ENCODE measurements at regions not wholly inside any gene's neighbourhood (a gene's known extent, or its start where the extent isn't known, plus 50 kb on each side); places are given as distances from the start of the nearest gene placed in this dataset.

- no peak for TF ChIP-seq POLR2A (IDR thresholded peaks at IDR 0.05; ENCODE audit: low read depth)
- intact Hi-C loops (cut with DNase I) = no loop called here
- Histone ChIP-seq H3K4me3 (no peak overlapping the region), H3K27ac (replicated peaks in 1 of 4) (no peak overlapping the region), H3K36me3 (no peaks in the 10 kb centered on the region), H3K4me1 (peaks cover 0 to 15% (median 7%) of the 10 kb centered on the region in 4 donors), H3K27me3 (no peaks in the 10 kb centered on the region), H3K9me3 (no peaks in the 10 kb centered on the region)
- WGBS = 90% methylated on average over 7 of the region's 7 CpGs
- no peak for DNase-seq (ENCODE audit: extremely low spot score)
Observed at GRCh38 chr6:19332806-19333460, 504.2 kb upstream of the ID4 start.

GRCh38 chr6:19333936-19334335 lies 503.2 kb upstream of the ID4 start:
- Histone ChIP-seq H3K27me3 (no peaks in the 10 kb centered on the region), H3K9me3 (no peaks in the 10 kb centered on the region), H3K36me3 (no peaks in the 10 kb centered on the region), H3K4me3 (no peak overlapping the region), H3K4me1 (peaks cover 0 to 8% (median 3%) of the 10 kb centered on the region in 4 donors), H3K27ac (replicated peaks in 1 of 4) (no peak overlapping the region)
- no peak for TF ChIP-seq EP300 (IDR thresholded peaks at IDR 0.05)
- TF ChIP-seq CTCF (IDR thresholded peaks at IDR 0.05) = no peak
- no peak for TF ChIP-seq POLR2A (IDR thresholded peaks at IDR 0.05; ENCODE audit: low read depth)
- TF ChIP-seq POLR2AphosphoS5 (IDR thresholded peaks at IDR 0.05) = no peak
- intact Hi-C loops (cut with DNase I) = no loop called here
- no peak for DNase-seq (ENCODE audit: extremely low spot score)
- WGBS = 87% methylated on average over 3 of the region's 3 CpGs

GRCh38 chr6:19336579-19336978 lies 500.6 kb upstream of the ID4 start:
- intact Hi-C loops (cut with DNase I) = no loop called here
- TF ChIP-seq EP300 (IDR thresholded peaks at IDR 0.05) = no peak
- no peak for TF ChIP-seq POLR2AphosphoS5 (IDR thresholded peaks at IDR 0.05)
- TF ChIP-seq CTCF (IDR thresholded peaks at IDR 0.05) = no peak
- TF ChIP-seq POLR2A (IDR thresholded peaks at IDR 0.05; ENCODE audit: low read depth) = no peak
- H3K27me3 ChIP-seq = no peaks in the 10 kb centered on the region
- H3K36me3 ChIP-seq = no peaks in the 10 kb centered on the region
- peaks cover 0 to 5% (median 2%) of the 10 kb centered on the region in 4 donors for H3K4me1 ChIP-seq
- no peak for DNase-seq (ENCODE audit: extremely low spot score)
- H3K4me3 ChIP-seq = no peak overlapping the region
- no peak overlapping the region for H3K27ac ChIP-seq (replicated peaks in 1 of 4)
- no peaks in the 10 kb centered on the region for H3K9me3 ChIP-seq
- 79% methylated on average over 4 of the region's 4 CpGs for WGBS

- WGBS = 86% methylated on average over 6 of the region's 6 CpGs
Observed at GRCh38 chr6:19337101-19337500, 500.1 kb upstream of the ID4 start.

GRCh38 chr6:19342616-19343015 lies 494.6 kb upstream of the ID4 start:
- no peak for DNase-seq (ENCODE audit: extremely low spot score)

More at GRCh38 chr6:19337101-19337500, 500.1 kb upstream of the ID4 start:
- intact Hi-C loops (cut with DNase I) = no loop called here
- H3K4me1 ChIP-seq = peaks cover 0 to 5% (median 2%) of the 10 kb centered on the region in 4 donors
- no peaks in the 10 kb centered on the region for H3K9me3 ChIP-seq
- no peak for DNase-seq (ENCODE audit: extremely low spot score)
- H3K36me3 ChIP-seq = no peaks in the 10 kb centered on the region
- H3K27me3 ChIP-seq = no peaks in the 10 kb centered on the region
- H3K4me3 ChIP-seq = no peak overlapping the region
- H3K27ac ChIP-seq (replicated peaks in 1 of 4) = no peak overlapping the region
- TF ChIP-seq POLR2A (IDR thresholded peaks at IDR 0.05; ENCODE audit: low read depth) (no peak), EP300 (IDR thresholded peaks at IDR 0.05) (no peak), CTCF (IDR thresholded peaks at IDR 0.05) (no peak), POLR2AphosphoS5 (IDR thresholded peaks at IDR 0.05) (no peak)

More at GRCh38 chr6:19342616-19343015, 494.6 kb upstream of the ID4 start:
- no peaks in the 10 kb centered on the region for H3K36me3 ChIP-seq
- TF ChIP-seq EP300 (IDR thresholded peaks at IDR 0.05) (no peak), POLR2A (IDR thresholded peaks at IDR 0.05; ENCODE audit: low read depth) (no peak), POLR2AphosphoS5 (IDR thresholded peaks at IDR 0.05) (no peak), CTCF (IDR thresholded peaks at IDR 0.05) (no peak)
- no peaks in the 10 kb centered on the region for H3K27me3 ChIP-seq
- 86% methylated on average over 1 of the region's 1 CpG for WGBS
- H3K9me3 ChIP-seq = no peaks in the 10 kb centered on the region
- no peak overlapping the region for H3K27ac ChIP-seq (replicated peaks in 1 of 4)
- no peak overlapping the region for H3K4me3 ChIP-seq
- no peaks in the 10 kb centered on the region for H3K4me1 ChIP-seq
- intact Hi-C loops (cut with DNase I) = no loop called here

All from esophagus muscularis mucosa (tissue), 4 donors.